ENCODE measurements at regions not wholly inside any gene's neighbourhood (a gene's known extent, or its start where the extent isn't known, plus 50 kb on each side); places are given as distances from the start of the nearest gene placed in this dataset.
A peak's percentile ranks its signal among the peaks of the same experiment; 100 is the strongest.

DNA sequence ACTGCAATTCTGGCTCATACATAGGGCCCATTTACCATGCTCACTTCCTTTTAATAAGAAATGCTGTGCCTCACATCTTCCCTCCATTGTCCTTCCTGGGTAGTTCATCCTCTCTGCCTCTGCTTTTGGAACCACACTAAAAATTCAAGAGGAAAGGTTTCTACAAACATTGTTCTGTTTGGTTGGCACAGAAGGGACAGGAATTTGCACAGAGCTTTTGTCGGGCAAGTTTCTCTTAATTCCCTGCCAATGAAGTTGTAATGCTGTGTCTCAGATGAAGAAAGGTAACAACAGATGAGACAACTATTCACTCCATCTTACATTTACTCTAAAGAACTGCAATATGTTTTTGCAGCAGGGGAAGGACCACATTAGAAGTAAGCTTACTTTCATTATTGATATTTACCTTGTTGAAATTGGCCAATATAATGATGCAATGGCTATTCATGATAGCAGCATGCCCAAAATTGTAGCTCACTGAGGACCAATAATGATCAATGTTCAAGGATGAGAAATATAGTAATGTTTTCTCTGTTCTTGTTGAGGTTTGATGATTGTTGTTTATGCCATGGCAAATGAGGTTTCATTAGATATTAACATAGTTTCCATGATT, 82.5 kb upstream of the HMHB1 start:
- no peak for DNase-seq

DNA sequence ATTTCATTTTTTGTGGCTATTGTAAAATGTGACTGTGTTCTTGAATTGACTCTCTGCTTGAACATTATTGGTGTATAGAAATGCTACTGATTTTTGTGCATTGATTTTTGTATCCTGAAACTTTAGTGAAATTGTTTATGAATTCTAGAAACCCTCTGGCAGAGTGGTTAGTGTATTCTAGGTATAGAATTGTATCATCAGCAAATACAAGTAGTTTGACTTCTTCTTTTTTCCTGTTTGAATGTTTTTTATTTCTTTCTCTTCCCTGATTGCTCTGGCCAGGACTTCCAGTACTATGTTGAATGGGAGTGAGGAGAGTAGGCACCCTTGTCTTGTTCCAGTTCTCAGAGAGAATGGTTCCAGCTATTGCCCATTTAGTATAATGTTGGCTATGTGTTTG, 88.8 kb upstream of the HMHB1 start:
- DNase-seq = no peak

DNA sequence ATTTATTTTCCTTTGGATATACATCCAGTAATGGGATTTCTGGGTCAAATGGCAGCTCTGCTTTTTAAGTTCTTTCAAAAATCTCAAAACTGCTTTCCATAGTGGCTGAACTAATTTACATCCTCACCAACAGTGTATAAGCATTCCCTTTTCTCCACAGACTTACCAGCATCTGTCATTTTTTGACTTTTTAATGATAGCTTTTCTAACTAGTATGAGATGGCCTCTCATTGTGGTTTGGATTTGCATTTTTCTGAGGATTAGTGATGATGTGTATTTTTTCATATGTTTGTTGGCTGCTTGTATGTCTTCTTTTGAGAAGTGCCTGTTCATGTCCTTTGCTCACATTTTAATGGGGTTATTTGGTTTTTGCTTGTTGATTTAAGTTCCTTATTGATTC, 90.0 kb upstream of the HMHB1 start:
- DNase-seq = no peak

DNA sequence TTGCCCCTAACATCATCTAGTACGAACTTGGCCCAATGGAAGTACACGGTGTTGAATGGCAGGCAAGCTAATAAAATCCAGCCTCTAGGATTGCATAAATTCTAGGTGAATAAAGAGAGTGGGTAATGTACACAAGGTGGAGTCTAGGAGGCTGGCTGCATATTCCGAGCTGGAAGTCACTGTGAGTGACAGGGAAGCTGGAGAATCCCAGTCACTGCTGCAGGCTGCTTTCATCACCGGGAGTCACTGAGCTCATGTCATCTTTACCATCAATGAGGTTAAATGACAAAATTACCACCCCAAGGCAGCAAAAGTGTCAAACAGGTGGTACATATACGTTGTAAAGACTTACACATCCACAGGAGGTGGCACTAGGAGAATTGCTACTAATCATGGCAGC, 91.3 kb upstream of the HMHB1 start:
- DNase-seq = no peak

DNA sequence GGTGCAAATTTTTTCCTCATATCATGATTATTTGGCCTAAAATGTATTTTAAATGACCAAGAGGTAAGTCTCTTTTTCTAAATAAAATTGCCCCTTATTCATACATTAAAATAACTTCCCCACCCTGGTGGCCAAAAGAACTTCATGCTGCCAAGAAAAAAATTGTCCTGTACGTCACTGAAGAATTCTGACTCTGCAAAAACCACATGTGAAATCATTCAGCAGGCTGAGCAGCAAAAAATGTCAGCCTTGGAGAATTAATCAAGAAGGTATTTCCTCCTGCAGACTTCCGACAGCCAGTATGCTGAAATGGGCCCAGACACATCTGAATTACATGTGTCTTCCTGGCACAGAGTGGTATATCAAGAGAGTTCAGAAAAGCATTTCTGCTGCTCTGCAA, 94.6 kb upstream of the HMHB1 start:
- DNase-seq = no peak

DNA sequence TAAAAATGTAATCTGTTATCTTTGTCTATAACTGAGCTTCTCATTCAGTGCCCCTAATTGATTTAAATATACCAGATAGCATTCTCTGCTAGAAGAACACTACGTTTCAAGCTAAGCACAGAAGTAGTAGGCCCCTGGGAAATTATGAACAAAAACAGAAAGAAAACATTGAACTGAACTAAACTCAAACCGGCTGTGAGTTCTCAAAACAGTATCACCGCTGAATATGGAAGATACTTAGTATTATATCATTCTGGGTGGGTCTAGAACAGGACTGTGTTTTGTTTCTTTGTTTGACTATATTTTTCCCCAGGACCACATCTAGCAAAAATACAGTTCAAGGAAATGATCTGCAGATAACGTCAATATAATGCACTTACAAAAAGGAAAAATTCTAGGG, 95.1 kb upstream of the HMHB1 start:
- DNase-seq = no peak

DNA sequence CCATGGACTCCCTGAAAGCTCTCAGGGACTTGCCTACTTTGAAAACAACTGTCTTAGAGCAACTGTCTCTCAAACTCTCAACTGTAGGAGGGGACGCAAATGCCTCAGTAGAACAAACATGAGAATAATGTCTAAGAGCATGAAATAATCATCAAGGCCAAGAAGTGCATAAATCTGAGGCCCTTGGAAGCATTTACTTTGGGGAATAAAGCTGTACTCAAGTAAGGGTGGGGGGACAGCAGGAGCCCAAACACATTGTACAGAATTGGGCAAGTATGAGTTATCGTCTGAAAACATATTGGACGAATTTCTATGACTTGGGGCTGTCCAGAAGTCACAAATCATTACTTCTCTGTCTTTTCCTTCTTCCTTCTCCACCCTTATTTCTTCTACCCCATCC, 96.3 kb upstream of the HMHB1 start:
- no peak for DNase-seq

DNA sequence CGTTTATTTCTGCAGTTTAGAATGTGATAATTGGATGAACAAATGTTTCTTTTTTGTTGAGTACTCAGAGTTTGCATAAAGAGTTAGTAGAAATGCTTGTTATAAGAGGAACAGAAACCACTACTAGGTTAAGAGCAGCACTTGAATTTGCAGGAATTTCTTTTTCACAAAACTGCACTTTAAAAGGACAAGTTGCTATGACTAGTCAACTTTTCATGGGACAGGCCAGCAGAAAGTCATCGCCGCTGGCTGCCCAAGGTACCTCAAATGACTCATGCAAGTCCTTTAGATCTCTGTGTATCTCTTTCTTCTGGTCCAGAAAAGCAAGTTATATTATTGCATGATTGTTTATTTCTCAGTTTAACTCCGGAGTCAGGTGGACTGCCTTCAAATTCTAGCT, 97.3 kb upstream of the HMHB1 start:
- peak; percentile 5 for DNase-seq

DNA sequence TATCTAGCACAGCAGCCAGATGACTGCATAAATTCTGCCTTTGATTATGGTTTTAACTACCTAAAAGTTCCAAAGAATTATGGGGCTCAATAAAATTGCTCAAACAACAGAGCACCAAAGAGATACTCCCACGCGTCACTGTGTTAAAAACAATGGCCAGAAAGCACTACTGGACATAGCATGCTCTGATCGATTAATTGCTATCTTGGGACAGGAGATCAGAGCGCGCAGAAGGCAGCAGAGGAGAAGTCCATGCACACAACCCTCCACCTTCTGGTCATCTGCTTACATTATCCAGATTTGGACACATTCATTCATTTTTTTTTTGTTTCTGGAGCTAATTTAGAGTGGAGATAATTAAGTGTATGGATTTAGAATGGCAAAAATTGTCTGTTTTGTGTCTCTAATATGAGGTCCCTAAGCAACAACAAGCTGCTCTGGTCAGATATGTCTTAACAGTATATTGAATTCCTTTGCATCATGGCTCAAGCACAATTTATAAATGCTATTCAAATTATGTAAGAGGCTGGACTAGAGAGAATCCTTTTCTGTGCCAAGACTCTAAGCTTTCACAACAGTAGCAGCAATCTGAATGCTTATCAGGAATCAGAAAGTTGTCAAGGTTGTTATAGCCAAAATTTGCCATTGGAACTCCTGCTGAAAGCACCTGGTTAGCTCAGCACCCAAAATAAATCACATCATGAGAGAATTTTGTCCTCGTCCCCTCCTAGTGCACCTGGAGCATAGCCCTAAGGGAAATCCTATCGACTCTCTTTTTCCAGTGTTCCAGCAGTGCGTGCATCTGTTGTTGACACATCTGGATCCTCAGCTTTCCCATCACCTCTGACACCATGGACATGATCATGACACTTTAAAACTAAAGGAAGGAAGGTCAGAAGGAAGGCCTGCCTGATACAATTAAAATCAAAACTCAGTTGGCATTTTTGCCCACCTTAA, 98.6 kb upstream of the HMHB1 start:
- no peak for DNase-seq

DNA sequence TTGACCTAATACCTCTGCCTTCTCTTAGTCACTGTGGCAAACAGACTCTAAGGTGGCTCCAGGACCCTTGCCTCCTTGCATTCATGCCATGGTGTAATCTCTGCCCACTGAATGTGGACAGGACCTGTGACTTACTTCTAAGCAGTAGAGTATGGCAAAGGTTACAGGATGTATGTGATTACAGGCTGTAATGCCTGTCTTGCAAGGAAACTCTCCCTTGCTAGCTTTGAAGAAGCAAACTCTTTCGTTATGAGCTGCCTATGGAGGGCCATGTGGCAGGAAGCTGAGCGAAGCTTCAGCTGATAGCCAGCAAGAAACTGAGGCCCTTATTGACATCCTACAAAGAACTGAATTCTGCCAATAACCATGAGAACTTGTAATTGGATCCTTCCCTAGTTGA, 103.3 kb upstream of the HMHB1 start:
- DNase-seq = no peak

DNA sequence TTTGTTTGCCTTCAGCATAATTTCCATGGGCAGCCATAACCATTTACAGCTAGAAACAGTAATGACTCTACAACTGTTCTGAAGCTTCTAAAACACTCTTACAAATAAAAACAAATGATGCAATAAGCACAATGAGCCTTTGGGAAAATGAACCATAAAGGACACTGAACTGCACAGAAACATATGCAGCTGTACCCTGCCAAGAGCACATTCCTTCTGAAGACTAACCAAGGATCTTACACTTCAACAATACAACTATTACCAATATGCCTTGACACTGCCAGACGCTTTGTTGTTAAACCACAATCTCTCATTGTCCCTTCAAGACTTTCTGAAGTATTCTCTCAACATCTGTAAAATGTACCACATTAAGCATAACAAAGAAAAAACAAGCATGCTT, 104.2 kb upstream of the HMHB1 start:
- DNase-seq = no peak

DNA sequence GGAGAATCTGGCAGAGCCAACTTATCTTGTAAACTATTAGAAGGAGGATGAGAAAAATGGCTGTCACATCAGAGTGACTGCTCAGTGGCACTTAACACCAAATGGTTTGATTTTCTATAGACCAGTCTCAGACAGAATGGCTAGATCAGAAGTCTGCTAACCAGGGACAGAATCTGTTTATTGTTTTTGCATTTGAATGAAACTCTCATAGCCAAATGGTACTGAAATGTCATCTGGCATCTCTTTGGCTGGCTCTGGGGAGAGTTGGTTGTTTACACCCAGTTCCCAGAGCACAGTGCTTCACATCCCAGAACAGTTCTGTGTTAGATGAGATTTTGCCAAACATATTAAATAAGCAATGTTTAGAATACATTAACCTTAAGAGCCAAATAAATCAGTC, 106.6 kb upstream of the HMHB1 start:
- DNase-seq = no peak

DNA sequence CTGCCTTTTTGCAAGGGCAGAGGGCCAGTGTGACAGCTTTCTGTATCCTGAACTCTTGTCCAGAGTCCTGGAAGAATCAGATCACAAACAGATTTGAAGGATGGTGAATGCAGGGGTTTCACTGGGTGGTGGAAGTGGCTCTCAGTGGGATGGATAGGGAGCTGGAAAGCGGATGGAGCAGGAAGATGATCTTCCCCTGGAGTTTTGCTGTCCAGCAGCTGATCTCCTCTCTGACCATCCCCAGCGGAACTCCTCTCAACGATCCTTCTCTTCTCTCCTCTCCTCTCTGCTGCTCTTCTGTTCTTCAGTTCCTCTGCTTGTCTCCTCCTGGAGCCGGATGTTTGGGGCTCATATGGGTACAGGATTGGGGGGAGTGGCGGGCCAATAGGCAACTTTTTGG, 108.3 kb upstream of the HMHB1 start:
- DNase-seq = no peak

DNA sequence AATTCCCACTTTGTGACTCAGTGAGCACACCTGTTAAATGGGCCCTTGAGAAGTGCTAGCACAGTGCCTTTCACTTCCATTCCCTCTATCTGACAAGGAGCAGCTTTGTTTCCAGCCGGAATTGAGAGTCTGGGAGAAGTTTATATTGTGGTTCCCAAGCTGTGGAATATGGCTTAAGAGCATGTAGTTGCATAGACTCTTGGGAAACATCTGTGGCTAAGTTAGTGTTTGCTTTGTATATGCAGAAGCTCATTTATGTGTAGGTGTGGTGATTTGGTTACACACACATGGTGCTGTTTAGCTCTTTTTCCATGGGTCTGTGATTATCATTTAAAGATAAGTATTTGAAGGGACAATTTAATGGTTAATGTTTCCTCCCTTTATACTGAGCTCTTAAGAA, 110.5 kb upstream of the HMHB1 start:
- no peak for DNase-seq

DNA sequence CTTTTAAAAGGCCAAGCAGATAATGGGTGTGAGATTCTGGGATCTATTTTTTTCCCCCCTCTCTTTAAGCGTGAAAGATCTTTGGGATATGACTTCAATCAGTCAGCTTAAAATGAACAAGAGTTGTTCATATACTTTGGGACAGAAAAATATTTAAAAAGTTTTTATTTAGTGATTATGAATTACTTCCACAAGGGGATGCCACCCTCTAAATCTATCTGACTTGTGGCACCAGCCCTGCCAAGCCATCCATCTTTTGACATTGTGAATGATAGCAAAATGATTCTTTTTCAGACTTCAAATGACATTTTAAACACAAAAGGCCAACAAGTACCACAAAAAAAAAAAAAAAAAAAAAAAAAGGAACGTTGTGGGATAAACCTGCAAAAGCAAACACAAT, 111.0 kb upstream of the HMHB1 start:
- no peak for DNase-seq

DNA sequence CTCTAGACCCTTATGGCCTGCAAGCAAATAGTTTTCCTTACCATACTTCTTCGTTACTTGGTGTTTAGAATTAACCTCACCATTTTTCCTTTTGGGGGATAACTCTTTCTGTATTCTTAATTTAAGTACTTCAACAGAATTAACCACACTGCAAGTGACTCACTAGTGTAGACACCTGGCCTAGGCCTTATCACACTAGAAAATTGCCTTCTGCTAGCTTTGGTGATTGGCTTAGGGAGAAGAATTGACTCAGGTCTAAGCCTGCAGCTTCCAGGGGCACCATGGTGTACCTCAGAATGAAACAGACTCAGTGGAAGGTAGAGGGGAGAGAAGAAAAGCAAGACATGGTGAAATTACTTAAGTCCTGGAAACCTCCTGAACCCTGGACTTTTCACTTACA, 112.8 kb upstream of the HMHB1 start:
- DNase-seq = no peak

DNA sequence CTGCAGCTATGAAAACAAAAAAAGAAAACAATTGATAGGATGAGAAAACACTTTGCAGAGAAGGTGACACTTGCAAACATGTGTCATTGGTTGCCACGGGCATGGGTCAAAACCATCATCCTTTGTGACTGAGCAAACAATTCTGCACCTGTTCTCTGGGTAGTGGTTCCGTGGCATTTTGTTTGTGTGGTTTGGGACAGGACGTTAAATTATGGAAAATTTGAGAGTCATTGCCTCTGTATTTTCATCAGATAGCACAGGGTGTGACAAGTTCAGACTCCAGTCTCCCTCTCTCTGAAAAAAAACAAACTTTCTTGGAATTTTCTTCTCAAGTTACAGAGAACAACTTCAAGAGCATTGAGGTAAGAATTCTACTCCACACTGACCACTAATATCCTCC, 113.4 kb upstream of the HMHB1 start:
- DNase-seq = no peak

DNA sequence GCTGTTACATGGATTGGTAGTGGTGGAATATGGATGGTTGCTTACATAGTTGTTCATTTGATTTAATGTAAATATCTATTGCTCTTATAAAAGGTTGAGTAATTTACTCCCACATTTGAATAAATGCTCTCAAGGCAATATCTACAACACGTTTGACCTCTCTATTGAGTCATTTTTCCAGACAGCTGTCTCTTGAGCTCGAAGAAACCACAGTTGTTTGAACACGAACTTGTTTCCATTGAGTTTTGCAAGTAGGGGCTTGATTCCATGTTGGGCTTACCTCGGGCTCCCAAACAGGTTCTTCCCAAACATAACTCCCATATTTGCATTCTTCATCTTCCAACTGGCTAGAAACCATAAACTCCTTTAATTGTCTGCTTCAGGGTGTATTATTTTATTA, 115.0 kb upstream of the HMHB1 start:
- DNase-seq = no peak

DNA sequence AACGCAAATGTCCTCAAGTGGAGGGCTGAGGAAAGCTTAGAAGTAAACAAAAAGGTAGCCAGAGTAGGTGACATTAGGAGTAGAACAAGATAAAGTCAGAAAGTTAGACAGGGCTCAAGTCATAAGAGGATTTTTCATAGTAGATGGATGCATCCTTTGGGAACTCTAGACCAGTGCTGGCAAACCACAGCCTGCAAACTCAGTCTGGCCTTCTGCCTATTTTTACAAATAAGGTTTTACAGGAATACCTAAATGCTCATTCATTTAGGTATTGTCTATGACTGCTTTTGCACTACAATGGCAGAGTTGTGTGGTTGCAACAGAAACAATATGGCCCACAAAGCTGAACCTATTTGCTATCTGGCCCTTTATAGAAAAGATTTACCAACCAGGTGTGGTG, 116.0 kb upstream of the HMHB1 start:
- DNase-seq = no peak

DNA sequence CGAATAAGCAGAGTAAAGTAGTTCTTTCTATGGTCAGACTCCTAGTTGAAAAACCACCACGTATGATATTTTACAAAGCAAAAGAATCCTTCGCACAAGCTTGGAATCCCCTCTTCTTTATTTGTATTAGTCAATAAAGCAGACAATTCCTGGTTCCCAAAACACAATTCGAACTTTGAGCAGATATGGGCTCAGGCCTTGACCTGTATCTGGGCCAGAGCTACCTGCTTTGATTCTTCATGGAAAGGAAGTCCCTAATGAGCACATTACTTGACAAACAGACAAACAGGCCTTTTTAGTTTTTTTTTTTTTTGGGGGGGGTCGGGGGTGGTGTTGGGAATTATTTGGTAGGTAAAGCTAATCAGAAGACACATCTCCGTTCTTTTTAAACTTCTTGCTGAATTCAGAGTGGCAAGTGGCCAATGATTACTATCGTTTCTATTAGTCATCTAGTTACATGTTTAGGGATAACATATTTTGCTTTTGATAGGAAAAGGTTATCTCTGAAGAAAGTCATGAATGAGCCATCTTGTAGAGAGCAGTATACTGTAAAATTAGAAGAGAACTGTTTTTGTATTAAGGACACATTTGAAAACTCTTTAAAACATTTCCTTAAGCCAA, 116.6 kb upstream of the HMHB1 start:
- no peak for DNase-seq

DNA sequence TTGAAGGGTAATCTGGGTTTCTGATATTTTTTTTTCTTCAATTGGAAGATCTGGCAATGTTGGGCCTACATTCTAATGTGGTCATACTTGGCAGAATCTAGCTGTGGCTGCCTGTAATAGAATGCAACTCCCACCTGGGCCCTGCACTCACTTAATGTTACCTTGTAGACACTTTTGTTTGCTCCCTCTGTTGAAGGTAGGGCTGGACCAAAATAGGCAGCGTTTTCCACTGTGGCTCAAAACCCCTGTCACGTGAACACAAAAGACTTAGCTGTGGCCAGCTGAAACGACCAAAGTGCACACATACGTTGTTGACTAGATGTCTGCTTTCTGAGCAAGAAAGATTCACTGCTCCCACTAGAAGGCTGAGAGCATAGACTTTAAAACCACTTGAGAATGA, 117.6 kb upstream of the HMHB1 start:
- peak; percentile 2 for DNase-seq

DNA sequence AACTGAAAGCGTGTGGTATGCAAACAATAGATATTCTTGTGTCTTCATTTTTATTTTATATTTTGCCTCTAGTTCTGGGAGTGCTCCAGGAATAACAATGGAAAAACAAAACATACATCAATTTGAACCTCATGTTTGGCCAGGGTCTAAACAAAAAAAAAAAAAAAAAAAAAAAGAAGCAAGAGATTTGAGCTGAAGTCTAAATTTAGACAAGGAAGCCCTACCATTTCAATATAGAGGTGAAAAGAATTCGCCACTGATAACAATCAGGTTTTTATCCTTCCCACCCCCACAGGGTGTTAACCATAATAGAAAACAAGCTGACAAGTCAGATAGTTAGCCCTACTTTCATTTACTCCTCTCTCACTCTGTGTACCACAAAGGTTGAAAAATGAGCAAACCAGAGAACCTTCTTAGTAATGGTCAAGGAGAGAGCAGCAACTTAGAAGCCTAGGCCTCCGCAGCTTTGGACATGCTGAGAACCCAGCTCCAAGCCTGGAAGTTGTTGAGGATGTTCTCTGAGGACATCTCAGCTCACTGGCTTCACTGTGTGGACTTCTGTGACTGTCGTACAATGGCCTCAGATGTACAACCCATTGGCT, 118.2 kb upstream of the HMHB1 start:
- DNase-seq = no peak

DNA sequence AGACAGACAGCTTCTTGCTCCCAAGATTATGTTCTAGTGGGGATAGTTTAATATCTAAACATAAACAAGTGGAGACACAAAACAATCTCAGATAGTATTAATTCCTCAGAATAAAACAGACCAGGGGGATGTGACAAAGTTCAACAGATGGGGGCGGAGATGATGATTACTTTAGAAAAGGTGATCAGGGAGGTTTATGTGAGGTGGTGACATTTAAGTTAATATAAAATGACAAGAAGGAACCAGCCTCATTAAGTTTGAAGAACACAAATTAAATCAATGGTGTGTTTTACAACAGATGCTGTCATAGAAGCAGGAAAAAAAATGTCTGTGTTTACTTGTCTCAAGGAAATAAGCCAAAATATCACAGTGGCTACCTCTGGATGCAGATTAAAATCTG, 119.6 kb upstream of the HMHB1 start:
- DNase-seq = no peak

DNA sequence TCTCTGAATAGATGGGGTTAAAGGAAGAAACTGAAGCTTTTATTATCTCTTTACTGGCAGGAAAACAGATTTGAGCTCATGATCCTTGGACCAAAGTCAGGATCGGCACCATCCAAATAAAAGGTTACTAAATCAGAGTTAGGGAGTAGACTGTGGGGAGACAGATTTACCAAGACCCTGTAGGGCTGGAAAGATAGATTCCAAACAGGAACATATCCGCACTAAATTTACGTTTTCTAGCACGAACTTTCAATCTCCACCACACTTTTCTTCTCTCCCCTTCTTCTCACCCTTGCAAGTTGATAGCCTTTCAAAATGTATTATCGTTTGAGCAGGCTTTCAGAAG, 120.0 kb upstream of the HMHB1 start:
- no peak for DNase-seq
